Globus pallidus (tissue), 1 donor: ENCODE measurements at regions not wholly inside any gene's neighbourhood (a gene's known extent, or its start where the extent isn't known, plus 50 kb on each side); places are given as distances from the start of the nearest gene placed in this dataset.

ENCODE experiments used
- DNase-seq: peaks from one replicate; pipeline ENCODE4 v3.0.0-alpha.2; 2015; ENCODE audit warnings: low spot score

- DNase-seq, result no peak
These were observed 714.7 kb downstream of the EPHA4 start for GRCh38 chr2:220857368-220857767.

- no peak for DNase-seq
These were observed 714.0 kb downstream of the EPHA4 start for GRCh38 chr2:220858101-220858500.

- no peak for DNase-seq
These were observed 700.2 kb downstream of the EPHA4 start for GRCh38 chr2:220871909-220872308.

DNA sequence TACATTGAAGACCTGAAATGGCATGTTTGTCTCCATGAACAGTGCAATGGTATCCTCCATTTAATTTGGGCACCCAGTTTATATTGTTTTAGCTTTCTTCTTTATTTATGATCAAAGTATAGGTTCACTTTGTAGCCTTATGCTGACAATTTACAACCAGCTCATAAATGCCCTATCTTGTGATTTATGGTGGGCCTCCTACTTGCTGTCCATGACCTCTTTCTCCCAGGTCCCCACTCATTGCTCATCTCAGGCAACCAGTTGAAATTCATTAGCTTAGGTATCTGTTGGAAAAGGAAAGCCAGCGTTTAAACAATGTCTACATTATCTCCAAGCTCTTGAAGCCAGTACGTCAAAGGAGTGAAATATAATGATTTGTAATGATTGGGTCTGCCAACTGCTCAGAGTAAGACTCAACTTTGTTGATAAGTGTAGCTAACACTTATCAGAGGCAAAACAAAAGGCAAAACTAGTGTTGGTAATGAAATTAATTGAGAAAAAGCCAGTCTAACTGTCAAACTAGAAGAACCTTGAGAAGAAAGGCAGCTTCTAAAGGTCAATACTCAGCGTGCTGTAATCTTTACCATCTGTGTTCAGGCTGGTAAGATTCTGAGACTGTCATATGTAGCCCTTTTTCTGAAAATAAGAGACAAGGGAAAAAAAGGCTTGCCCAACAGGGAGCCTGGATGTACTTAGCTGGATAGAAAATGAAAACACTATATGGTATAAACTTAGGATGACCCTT is 695.9 kb downstream of the EPHA4 start:
- DNase-seq, result no peak

DNA sequence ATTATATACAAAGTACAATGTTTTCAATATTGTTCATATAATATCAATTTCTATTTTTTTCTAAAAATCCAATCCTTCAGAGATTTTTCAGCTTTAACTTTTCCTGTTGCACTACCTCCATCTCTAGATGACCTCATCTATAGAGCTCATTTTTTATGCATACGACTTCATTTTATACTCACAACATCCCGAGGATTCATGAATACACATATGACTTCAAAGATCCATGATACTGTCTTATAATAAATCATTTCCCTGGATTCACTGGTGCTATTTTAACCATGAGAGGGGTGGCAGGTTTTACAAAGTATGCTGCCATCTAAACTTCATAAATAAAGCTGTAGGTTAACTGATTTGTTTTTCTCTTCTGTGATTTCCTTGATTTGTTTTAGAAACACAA is 694.6 kb downstream of the EPHA4 start:
- DNase-seq, result no peak

DNA sequence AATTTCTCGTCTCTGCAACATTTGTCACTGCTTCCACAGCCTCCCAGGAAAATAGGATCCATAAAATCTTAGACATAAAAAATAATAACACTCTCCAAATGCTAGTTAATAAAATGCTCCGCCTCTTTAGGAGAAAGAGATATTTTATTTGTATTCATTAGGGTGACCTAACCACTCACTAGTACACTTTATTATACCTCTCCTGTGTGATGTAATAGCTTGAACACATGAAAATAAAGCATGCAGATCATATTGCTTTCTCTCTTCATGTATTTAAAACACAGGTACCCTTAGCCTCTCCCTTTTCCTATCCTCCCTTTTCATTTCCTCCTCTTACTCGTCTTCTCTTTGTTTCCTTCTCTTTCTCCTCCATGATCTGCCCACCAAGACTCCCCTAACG is 694.2 kb downstream of the EPHA4 start:
- no peak for DNase-seq

GRCh38 chr2:220880623-220881596 is 691.2 kb downstream of the EPHA4 start:
- DNase-seq, result no peak

- DNase-seq, result no peak
These were observed 689.6 kb downstream of the EPHA4 start for GRCh38 chr2:220882507-220882906.

DNA sequence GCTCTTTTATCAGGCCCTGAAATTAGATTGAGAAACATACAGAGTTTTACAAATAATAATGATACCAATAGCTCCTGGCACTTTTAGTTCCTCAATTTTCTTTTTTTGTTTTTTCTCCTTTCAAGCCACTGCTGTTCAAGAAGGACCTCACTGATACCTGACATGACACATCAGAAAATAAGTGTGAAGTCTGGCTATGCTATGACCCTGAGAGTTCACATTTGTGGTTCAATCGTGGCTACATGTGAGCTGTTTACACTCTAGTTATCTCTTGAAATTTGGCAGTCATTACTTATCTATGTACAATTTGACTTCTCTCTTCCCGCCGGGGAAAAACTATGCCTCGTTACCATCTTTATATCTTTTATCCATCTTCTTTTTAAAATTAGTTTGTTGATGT is 686.5 kb downstream of the EPHA4 start:
- no peak for DNase-seq

GRCh38 chr2:220887271-220887870 is 684.7 kb downstream of the EPHA4 start:
- no peak for DNase-seq

DNA sequence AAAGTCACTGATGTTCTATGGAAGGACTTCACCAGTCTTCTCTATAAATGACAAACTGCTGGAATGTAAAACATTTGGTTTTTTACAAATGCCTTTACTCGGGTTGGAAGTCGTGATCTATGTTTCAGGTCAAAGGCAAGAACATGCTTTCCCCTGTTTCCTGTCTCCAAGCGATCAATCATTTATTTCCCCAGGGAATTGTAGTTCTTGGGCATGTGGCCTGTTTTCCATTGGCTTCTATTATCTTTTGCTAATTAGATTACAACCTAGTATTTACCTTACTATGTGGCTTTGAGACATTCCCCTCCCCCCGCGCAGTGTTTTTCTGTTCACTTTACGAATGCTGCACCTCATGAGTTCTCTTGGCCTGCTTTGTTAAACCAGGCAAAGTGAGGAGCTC is 684.2 kb downstream of the EPHA4 start:
- DNase-seq, result no peak

DNA sequence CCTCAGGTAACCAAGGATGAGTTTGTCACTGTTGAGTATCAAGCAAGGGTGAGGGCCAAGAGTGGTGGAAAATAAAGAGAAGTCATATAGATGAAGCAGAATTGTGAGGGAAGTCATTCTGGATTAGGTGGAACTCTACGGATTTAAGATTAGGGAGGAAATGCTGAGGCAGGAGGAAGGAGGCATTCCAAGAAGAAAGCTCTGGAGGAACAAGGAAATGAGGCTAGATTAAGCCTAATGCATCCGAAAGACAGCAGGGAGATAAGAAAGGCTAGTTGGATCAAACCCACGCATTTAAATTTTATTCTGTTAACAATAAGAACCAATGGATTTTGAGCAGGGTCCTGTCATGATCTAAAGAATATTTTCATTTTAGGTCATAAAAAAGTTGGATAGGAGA is 681.2 kb downstream of the EPHA4 start:
- no peak for DNase-seq

- no peak for DNase-seq
These were observed 680.7 kb downstream of the EPHA4 start for GRCh38 chr2:220891405-220891804.

GRCh38 chr2:220892018-220892634 is 680.0 kb downstream of the EPHA4 start:
- no peak for DNase-seq

GRCh38 chr2:220893411-220893810 is 678.7 kb downstream of the EPHA4 start:
- DNase-seq, result no peak

GRCh38 chr2:220894069-220894468 is 678.0 kb downstream of the EPHA4 start:
- no peak for DNase-seq

DNA sequence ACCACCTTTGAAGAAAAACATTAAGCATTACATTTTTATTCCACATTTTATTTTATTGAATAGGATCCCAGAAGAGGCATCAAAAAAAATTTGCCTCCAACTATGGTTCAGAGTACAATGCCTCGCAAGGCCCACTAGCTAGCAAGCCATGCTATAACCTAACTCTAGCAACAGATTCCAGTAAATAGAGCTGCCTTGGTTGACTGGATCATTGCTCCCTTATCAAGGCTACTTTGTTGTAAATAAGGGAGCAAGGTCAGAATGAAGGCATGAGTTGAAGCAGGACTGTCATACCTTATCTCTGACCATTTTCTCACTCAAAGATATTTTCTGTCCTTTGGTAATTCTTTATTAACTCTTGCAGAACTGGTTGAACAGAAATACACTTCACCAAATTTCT is 672.6 kb downstream of the EPHA4 start:
- no peak for DNase-seq

GRCh38 chr2:220904015-220904414 is 668.1 kb downstream of the EPHA4 start:
- no peak for DNase-seq

GRCh38 chr2:220913384-220913783 is 658.7 kb downstream of the EPHA4 start:
- DNase-seq, result no peak

GRCh38 chr2:220915092-220915623 is 656.9 kb downstream of the EPHA4 start:
- no peak for DNase-seq

- DNase-seq, result no peak
These were observed 655.2 kb downstream of the EPHA4 start for GRCh38 chr2:220916931-220917330.
